Fibroblast of villous mesenchyme (primary cell): ENCODE measurements at regions not wholly inside any gene's neighbourhood (a gene's known extent, or its start where the extent isn't known, plus 50 kb on each side); places are given as distances from the start of the nearest gene placed in this dataset.
A peak's percentile ranks its signal among the peaks of the same experiment; 100 is the strongest.

Source experiments
- DNase-seq: peaks from one replicate; pipeline ENCODE4 v3.0.0-alpha.2; 2010; ENCODE audit warnings: low read depth
- H3K4me3 ChIP-seq: 2 replicates; pipeline ENCODE4 v1.5.1; 2011; ENCODE audit warnings: low read depth, mild to moderate bottlenecking, low read length
- CTCF ChIP-seq: IDR thresholded peaks from 2 replicates; pipeline ENCODE4 v1.5.1; 2012; ENCODE audit warnings: low read depth, mild to moderate bottlenecking, low read length; ENCODE audit not compliant: insufficient read depth

DNA sequence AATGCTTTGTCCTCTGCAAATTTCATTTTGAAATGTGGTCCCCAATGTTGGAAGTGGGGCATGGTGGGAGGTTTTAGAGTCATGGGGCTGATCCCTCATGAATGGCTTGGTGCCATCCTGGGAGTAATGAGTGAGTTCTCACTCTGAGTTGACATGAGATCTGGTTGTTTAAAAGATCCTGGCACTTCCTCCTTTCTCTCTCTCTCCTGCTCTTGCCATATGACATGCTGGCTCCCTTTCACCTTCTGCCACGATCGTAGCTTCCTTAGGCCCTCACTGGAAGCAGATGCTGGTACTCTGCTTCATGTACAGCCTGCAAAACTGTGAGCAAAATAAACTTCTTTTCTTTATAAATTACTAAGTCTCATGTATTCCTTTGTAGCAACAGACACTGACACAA, 262.0 kb downstream of the IL15 start:
- no peak overlapping the region for H3K4me3 ChIP-seq
- TF ChIP-seq CTCF: no peak
- peak; percentile 3 for DNase-seq

DNA sequence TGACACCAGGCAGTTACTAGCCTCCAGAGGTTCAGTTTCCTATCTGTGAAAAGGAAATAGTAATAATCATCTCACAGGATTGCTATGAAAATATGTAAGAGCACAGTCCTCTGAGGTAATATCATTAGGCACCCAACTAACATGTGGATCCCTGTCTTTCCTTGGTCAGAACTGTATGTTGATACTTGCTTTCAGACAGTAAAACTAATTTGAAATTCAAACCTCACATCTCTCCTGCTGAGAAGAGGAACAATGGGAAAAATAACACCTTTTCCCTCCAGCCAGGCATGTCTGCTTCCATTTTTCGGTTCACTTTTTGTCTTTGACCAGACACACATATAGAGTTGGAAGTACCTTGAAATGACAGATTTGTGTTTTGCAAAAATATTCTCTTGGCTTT, 262.7 kb downstream of the IL15 start:
- DNase-seq: no peak
- no peak for TF ChIP-seq CTCF
- H3K4me3 ChIP-seq: no peak overlapping the region

- no peak for TF ChIP-seq CTCF
- H3K4me3 ChIP-seq: no peak overlapping the region
- DNase-seq: peak; percentile 42
Measured at GRCh38 chr4:141899541-141899940, 263.2 kb downstream of the IL15 start.

DNA sequence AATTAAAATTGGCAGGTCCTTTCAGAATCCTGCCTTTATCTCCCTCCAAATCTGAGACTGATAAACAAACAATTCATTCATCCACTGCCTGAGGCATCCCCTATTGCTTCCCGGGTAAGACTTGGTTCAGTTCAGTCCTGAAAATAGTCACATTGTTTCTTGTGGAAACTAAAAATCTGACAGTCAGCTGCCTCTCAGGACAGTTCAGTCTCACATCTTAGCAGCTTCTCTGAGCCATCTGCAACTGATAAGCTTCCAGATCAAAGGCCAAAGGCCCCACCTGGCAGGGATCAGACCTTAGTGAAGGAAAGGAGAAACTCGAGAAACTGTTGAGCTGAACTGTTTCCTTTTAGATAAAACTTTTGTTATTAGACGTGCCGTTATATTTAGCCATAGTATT, 264.5 kb downstream of the IL15 start:
- DNase-seq: no peak
- no peak overlapping the region for H3K4me3 ChIP-seq
- no peak for TF ChIP-seq CTCF

GRCh38 chr4:141905751-141906150, 269.4 kb downstream of the IL15 start:
- TF ChIP-seq CTCF: no peak
- DNase-seq: peak; percentile 44
- H3K4me3 ChIP-seq: no peak overlapping the region

DNA sequence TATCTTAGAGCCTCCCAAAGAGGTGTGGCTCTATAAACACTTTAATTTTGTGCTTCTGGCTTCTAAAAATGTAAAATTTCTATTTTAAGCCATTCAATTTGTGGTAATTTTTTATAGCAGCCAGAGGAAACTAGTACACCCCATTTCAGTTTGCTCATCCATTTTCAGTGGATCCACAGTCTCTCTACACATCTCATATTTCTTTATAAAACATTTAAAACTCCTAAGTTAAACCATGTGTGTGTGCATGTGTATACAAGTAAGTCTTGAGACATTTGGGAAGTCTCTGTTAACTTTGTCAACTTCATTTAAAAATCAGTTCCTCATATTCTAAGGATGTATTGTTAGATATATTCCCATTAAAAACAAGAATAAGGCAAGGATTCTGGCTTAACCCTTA, 273.2 kb downstream of the IL15 start:
- DNase-seq: no peak

GRCh38 chr4:141912831-141913230, 276.4 kb downstream of the IL15 start:
- no peak overlapping the region for H3K4me3 ChIP-seq
- DNase-seq: no peak
- TF ChIP-seq CTCF: no peak

More for the DNA sequence above, 273.2 kb downstream of the IL15 start:
- TF ChIP-seq CTCF: no peak
- no peak overlapping the region for H3K4me3 ChIP-seq
